Upper lobe of left lung (tissue), 4 donors: ENCODE measurements at regions not wholly inside any gene's neighbourhood (a gene's known extent, or its start where the extent isn't known, plus 50 kb on each side); places are given as distances from the start of the nearest gene placed in this dataset.

Experiments used
- EP300 ChIP-seq, 4 donors: sonication (generic); formaldehyde crosslinking; IDR thresholded peaks; one replicate each; pipeline ENCODE4 v1.5.1; 2017; ENCODE audit warnings: antibody characterized with exemption in 4 of 4, control low read depth in 2 of 4
- POLR2A ChIP-seq, 4 donors: fragments of 450-650 bp; IDR thresholded peaks; one replicate each; pipeline ENCODE4 v1.5.1; 2016 to 2017; ENCODE audit warnings: antibody characterized with exemption in 4 of 4, mild to moderate bottlenecking in 2 of 4

- no peak for TF ChIP-seq EP300 (IDR thresholded peaks at IDR 0.05)
- TF ChIP-seq POLR2A (IDR thresholded peaks at IDR 0.05): no peak
Measured at GRCh38 chr5:112525217-112525616, 106.1 kb upstream of the EPB41L4A start.
